ENCODE measurements at regions not wholly inside any gene's neighbourhood (a gene's known extent, or its start where the extent isn't known, plus 50 kb on each side); places are given as distances from the start of the nearest gene placed in this dataset.

- no peak for TF ChIP-seq POLR2A (IDR thresholded peaks at IDR 0.05)
- TF ChIP-seq CTCF (IDR thresholded peaks at IDR 0.05), result no peak
These were observed 250.7 kb downstream of the RPS24 start for GRCh38 chr10:78284381-78284780.

All from right lobe of liver (tissue), 4 donors.